CD4-positive, alpha-beta T cell (primary cell): ENCODE measurements at regions not wholly inside any gene's neighbourhood (a gene's known extent, or its start where the extent isn't known, plus 50 kb on each side); places are given as distances from the start of the nearest gene placed in this dataset.
A peak's percentile ranks its signal among the peaks of the same experiment; 100 is the strongest.

Experiments
- ATAC-seq: fragments of 200-7000 bp; cut with Tn5 transposase; one replicate; pipeline ENCODE4 v1.10.0; 2022; ENCODE audit warnings: mild to moderate bottlenecking; ENCODE audit not compliant: poor library complexity
- CTCF ChIA-PET: fragments of 350-600 bp; sonication (Branson Sonifier 250); formaldehyde crosslinking; loops from one replicate; lab custom pipeline; 2021; ENCODE audit warnings: antibody characterized with exemption, inconsistent platforms; lab: Charles Lee
- POLR2A ChIA-PET: fragments of 350-600 bp; sonication (Branson Sonifier 250); formaldehyde crosslinking; loops from one replicate; lab custom pipeline; 2021; ENCODE audit warnings: antibody characterized with exemption, inconsistent platforms; lab: Charles Lee
- DNase-seq, 14 experiments: peaks; one replicate each; pipeline ENCODE4 v3.0.0-alpha.2; 2013 to 2020; ENCODE audit warnings: mixed read lengths in 2 of 14
- H3K27ac ChIP-seq, 2 donors: one replicate each; pipeline versions ENCODE4 v1.5.1 to v1.7.0; 2013; ENCODE audit warnings: low read length in 2 of 2, low read depth in 1 of 2, mild to moderate bottlenecking in 1 of 2
- H3K27me3 ChIP-seq, 2 experiments: 1 replicate in 1 of 2; 2 replicates in 1 of 2; pipeline versions ENCODE4 v1.6.1 to v1.7.0; 2013; ENCODE audit warnings: low read length in 2 of 2, control low read depth in 1 of 2, mild to moderate bottlenecking in 1 of 2, moderate library complexity in 1 of 2; ENCODE audit not compliant: insufficient read depth in 2 of 2, control insufficient read depth in 1 of 2
- H3K36me3 ChIP-seq: one replicate; pipeline ENCODE4 v1.6.1; 2013; ENCODE audit warnings: low read length, control low read depth; ENCODE audit not compliant: insufficient read depth
- H3K4me1 ChIP-seq: one replicate; pipeline ENCODE4 v1.6.1; 2013; ENCODE audit warnings: low read length, control low read depth; ENCODE audit not compliant: insufficient read depth
- H3K4me3 ChIP-seq: one replicate; pipeline ENCODE4 v1.5.1; 2013; ENCODE audit warnings: mild to moderate bottlenecking, low read length, moderate library complexity
- H3K9me3 ChIP-seq, 2 experiments: 1 replicate in 1 of 2; 2 replicates in 1 of 2; pipeline versions ENCODE4 v1.6.1 to v1.7.0; 2013; ENCODE audit warnings: low read length in 2 of 2, mild to moderate bottlenecking in 2 of 2, control low read depth in 1 of 2, moderate library complexity in 1 of 2; ENCODE audit not compliant: control insufficient read depth in 1 of 2, insufficient read depth in 1 of 2
- H3K27ac Mint-ChIP-seq: one replicate; pipeline ENCODE4 v1.8.0; 2020; ENCODE audit warnings: mixed read lengths
- H3K27me3 Mint-ChIP-seq: one replicate; pipeline ENCODE4 v1.8.0; 2021; ENCODE audit warnings: mixed read lengths
- H3K36me3 Mint-ChIP-seq: one replicate; pipeline ENCODE4 v1.8.0; 2021; ENCODE audit warnings: low read depth, mixed read lengths
- H3K4me1 Mint-ChIP-seq: one replicate; pipeline ENCODE4 v1.8.0; 2021; ENCODE audit warnings: low read depth, mixed read lengths
- H3K4me3 Mint-ChIP-seq: one replicate; pipeline ENCODE4 v1.8.0; 2020; ENCODE audit warnings: mild to moderate bottlenecking, mixed read lengths
- H3K9me3 Mint-ChIP-seq: one replicate; pipeline ENCODE4 v1.8.0; 2020; ENCODE audit warnings: mixed read lengths
- intact Hi-C, 2 experiments: fragments of 100-400 bp; cut with DNase I in 1 of 2; cut with micrococcal nuclease in 1 of 2; formaldehyde crosslinking; loops; one replicate each; pipeline versions ENCODE4 v1.15.1 to v1.9.0; 2023 to 2025; cut with DNase I, micrococcal nuclease
- TF ChIP-seq, protein P1 (sequence below): fragments of 200-600 bp; IDR thresholded peaks from one replicate; pipeline ENCODE4 v1.8.0; 2022; ENCODE audit warnings: antibody characterized with exemption, mild to moderate bottlenecking

DNA sequence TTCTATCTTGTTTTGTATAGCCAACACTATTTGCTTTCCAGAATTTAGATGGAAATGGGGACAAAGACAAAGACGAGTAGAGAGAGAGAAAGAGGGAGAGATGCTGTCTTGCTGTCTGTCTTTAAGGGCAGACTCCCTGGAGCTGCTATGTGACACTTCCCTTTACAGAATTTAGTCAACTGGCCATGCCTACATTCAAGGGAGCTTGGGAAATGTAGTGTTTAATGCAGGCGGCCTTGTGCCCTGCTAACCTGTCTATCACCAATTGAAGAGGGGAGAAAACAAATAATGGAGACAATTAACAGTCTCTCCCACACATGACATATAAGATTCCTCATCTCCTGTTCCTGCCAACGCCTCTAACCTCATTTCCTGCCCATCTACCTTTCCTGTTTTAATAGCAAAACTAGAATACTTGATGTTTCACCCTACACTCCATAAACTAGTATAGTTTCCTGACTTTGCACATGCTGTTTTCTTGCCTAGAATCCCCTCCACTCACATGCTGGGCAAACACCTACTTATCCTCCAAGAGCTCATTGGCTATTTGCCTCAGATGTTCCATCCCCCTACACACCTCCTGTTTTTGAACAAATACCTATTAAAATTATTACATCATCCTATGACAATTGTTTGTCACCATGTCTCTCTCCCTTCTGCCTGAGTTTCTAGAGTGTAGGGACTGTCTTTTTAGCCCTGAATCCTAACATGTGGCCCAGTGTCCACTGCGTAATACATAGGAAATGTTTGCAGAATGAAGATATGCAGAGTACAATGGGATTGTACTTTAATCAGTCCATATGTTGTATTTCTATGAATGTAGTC is 117.2 kb downstream of the SLC25A24 start:
- peak overlapping the region; percentile 3 for H3K4me3 Mint-ChIP-seq
- intact Hi-C loops: no loop called here
- CTCF ChIA-PET: no interaction called here

DNA sequence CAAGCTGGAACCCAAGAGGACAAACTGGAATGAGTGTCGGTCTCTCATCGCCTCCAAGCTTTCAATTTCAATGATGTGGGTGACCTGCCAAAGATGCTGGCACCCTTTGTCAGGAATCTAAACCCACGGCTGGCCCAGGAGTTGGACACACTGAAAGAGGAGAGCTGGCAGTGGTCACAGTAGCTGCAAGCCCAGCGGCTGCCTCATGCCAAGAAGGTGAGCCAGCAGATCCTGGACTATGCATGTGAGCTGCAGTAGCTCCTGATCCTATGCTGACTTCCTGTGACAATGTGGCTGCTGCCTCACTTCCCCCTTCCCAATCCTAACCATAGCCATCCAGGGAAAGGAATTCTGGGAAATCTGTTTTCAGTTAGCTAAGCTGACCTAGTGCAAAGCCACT is 117.0 kb upstream of the VAV3 start:
- Histone ChIP-seq H3K4me3 (no peak overlapping the region), H3K9me3 (no peaks in the 10 kb centered on the region), H3K4me1 (peaks cover 48% of the 10 kb centered on the region), H3K36me3 (no peaks in the 10 kb centered on the region), H3K27me3 (no peaks in the 10 kb centered on the region), H3K27ac (no peak overlapping the region)
- TF ChIP-seq, protein P1, sequence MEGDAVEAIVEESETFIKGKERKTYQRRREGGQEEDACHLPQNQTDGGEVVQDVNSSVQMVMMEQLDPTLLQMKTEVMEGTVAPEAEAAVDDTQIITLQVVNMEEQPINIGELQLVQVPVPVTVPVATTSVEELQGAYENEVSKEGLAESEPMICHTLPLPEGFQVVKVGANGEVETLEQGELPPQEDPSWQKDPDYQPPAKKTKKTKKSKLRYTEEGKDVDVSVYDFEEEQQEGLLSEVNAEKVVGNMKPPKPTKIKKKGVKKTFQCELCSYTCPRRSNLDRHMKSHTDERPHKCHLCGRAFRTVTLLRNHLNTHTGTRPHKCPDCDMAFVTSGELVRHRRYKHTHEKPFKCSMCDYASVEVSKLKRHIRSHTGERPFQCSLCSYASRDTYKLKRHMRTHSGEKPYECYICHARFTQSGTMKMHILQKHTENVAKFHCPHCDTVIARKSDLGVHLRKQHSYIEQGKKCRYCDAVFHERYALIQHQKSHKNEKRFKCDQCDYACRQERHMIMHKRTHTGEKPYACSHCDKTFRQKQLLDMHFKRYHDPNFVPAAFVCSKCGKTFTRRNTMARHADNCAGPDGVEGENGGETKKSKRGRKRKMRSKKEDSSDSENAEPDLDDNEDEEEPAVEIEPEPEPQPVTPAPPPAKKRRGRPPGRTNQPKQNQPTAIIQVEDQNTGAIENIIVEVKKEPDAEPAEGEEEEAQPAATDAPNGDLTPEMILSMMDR: no peak
- H3K27ac Mint-ChIP-seq: peak overlapping the region; percentile 80
- ATAC-seq (no peak), DNase-seq (no peak)
- H3K4me1 Mint-ChIP-seq: peaks cover 69% of the 10 kb centered on the region
- intact Hi-C loops: no loop called here
- H3K36me3 Mint-ChIP-seq: no peaks in the 10 kb centered on the region
- H3K9me3 Mint-ChIP-seq: no peaks in the 10 kb centered on the region
- ChIA-PET POLR2A (interaction anchor here (1.1 to 2.2 kb wide), 2 partner anchors 118 kb away, joined by 3 to 6 read pairs; partner anchors contain the start of gene SLC25A24), CTCF (no interaction called here)
- H3K27me3 Mint-ChIP-seq: no peaks in the 10 kb centered on the region
- H3K4me3 Mint-ChIP-seq: no peak overlapping the region

More for the DNA sequence above, 117.2 kb downstream of the SLC25A24 start:
- Mint-ChIP-seq H3K27ac (peak overlapping the region; percentile 80), H3K36me3 (no peaks in the 10 kb centered on the region), H3K27me3 (no peaks in the 10 kb centered on the region), H3K4me1 (peaks cover 59% of the 10 kb centered on the region), H3K9me3 (no peaks in the 10 kb centered on the region)
- peak in 3 of 14 experiments; percentile 42 to 50 (median 44) for DNase-seq
- peaks cover 41% of the 10 kb centered on the region for H3K4me1 ChIP-seq
- no peak overlapping the region for H3K4me3 ChIP-seq
- POLR2A ChIA-PET: interaction anchor here (1.2 to 2.2 kb wide), 2 partner anchors 36 to 119 kb away, joined by 3 to 6 read pairs; no protein-coding TSS in a partner anchor
- no peaks in the 10 kb centered on the region for H3K27me3 ChIP-seq
- peak; percentile 45 for ATAC-seq
- peak overlapping the region; percentile 8 to 28 for H3K27ac ChIP-seq
- TF ChIP-seq, protein P1: no peak
- no peaks in the 10 kb centered on the region for H3K9me3 ChIP-seq
- no peaks in the 10 kb centered on the region for H3K36me3 ChIP-seq

DNA sequence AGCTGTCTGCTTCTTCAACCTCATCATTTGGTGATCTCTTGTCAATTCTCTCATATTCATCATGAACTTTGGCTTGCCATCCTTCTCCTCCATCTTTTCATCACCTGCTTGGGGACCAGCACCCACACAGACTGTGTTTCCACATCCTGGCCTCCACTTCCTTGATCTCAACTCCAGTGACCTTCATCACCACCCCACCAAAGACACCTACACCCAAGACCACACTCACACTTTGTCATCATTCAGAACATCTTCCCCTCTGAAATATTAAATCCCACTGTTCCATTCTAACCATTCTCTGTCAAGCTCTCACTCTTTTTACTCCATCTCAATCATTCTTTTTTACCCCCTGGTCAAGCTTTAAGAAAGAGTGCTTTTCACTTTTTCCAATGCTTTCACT is 115.5 kb upstream of the VAV3 start:
- Mint-ChIP-seq H3K4me1 (peaks cover 74% of the 10 kb centered on the region), H3K9me3 (no peaks in the 10 kb centered on the region), H3K36me3 (no peaks in the 10 kb centered on the region), H3K4me3 (peak overlapping the region; percentile 5), H3K27ac (peak overlapping the region; percentile 79), H3K27me3 (no peaks in the 10 kb centered on the region)
- intact Hi-C loops: no loop called here
- H3K27ac ChIP-seq: peak overlapping the region; percentile 25 to 73
- ATAC-seq: no peak
- peak in 3 of 14 experiments; percentile 27 to 78 (median 34) for DNase-seq
- H3K4me3 ChIP-seq: no peak overlapping the region
- ChIA-PET POLR2A (interaction anchor here (1.1 kb wide), 1 partner anchor 29 kb away, joined by 3 read pairs; no protein-coding TSS in a partner anchor), CTCF (no interaction called here)
- H3K27me3 ChIP-seq: no peaks in the 10 kb centered on the region
- TF ChIP-seq, protein P1: no peak
- H3K36me3 ChIP-seq: no peaks in the 10 kb centered on the region
- peaks cover 48% of the 10 kb centered on the region for H3K4me1 ChIP-seq
- H3K9me3 ChIP-seq: no peaks in the 10 kb centered on the region
